ENCODE measurements at regions not wholly inside any gene's neighbourhood (a gene's known extent, or its start where the extent isn't known, plus 50 kb on each side); places are given as distances from the start of the nearest gene placed in this dataset.
"Not testable (repeated sequence)": the region's sequence is repeated elsewhere in the genome, so short reads cannot be mapped to it uniquely, and the experiment has no call there.

GRCh38 chr15:70587012-70587634 is 176.2 kb downstream of the UACA start:
- TF ChIP-seq CTCF (conservative IDR thresholded peaks at IDR 0.05; ENCODE audit: low read depth, low read length); RCOR1 (IDR thresholded peaks at IDR 0.05; ENCODE audit: insufficient replicate concordance, low read length); POLR2A (IDR thresholded peaks at IDR 0.05; ENCODE audit: low read depth, low read length); SMC3 (IDR thresholded peaks at IDR 0.05; ENCODE audit: low read depth, low read length); RAD21 (IDR thresholded peaks at IDR 0.05; ENCODE audit: low read length); FOS (IDR thresholded peaks at IDR 0.05; ENCODE audit: low read depth, low read length); MAZ (IDR thresholded peaks at IDR 0.05; ENCODE audit: borderline replicate concordance, low read depth, low read length); MXI1 (IDR thresholded peaks at IDR 0.05; ENCODE audit: borderline replicate concordance, low read depth, low read length); MAFK (IDR thresholded peaks at IDR 0.05; ENCODE audit: low read depth, low read length); CHD1 (IDR thresholded peaks at IDR 0.05; ENCODE audit: low read depth, low read length); ELK1 (IDR thresholded peaks at IDR 0.05; ENCODE audit: borderline replicate concordance, low read depth, low read length); RFX5 (IDR thresholded peaks at IDR 0.05; ENCODE audit: low read depth, low read length); USF2 (IDR thresholded peaks at IDR 0.05; ENCODE audit: low read depth, low read length); CEBPB (IDR thresholded peaks at IDR 0.05; ENCODE audit: low read depth, low read length): not testable (repeated sequence)
